GM19351 (cell line): ENCODE measurements at regions not wholly inside any gene's neighbourhood (a gene's known extent, or its start where the extent isn't known, plus 50 kb on each side); places are given as distances from the start of the nearest gene placed in this dataset.

Experiments used
- ATAC-seq: cut with Tn5 transposase; IDR thresholded peaks from one replicate; pipeline ENCODE4 v1.9.1; 2021; ENCODE audit warnings: mild to moderate bottlenecking, moderate library complexity; ENCODE audit not compliant: unreplicated experiment

GRCh38 chr12:87687362-87687761, 341.8 kb downstream of the C12orf50 start:
- ATAC-seq = no peak

DNA sequence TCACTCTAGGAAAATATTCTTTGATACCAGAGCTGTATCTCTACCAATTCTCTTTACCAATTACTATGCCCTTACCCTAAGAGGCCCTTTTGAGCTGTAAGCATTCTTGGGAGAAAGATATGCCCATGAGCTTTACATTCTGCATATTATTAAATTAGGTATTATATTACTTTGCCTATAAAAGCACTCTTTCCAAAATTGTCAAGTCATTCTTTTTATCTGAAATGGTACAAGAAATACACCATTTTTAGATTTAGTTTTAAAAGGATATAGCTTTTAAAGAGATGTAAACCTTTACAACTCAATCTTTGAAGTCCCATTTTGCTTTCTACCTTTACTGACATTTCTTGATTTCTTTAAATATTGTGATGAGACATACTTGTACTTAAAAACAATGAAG, 343.5 kb downstream of the C12orf50 start:
- no peak for ATAC-seq

GRCh38 chr12:87679251-87679650, 349.9 kb downstream of the C12orf50 start:
- no peak for ATAC-seq

- ATAC-seq = no peak
Observed at GRCh38 chr12:87678453-87678852, 350.7 kb downstream of the C12orf50 start.

GRCh38 chr12:87676731-87677130, 352.5 kb downstream of the C12orf50 start:
- ATAC-seq = no peak

- peak; percentile 32 for ATAC-seq
Observed at GRCh38 chr12:87671757-87672156, 357.4 kb downstream of the C12orf50 start.

DNA sequence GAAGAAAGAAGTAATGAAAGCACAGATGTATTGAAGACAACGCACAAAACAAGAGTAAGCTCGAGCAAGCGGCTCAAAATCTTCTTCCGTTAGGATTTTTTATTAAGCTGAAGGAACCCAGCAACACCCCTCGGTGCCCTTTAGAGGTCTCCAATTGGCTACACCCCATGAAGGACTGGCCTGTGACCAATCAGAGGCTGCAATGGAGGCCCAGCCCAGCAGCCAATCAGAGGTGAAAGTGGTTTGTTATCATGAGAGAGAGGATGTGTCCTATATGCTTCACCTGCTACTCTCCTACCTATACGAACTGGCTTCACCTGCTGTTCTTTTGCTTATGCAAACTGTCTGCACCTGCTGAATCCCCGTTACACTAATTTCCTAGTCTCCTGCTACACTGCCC, 358.8 kb downstream of the C12orf50 start:
- ATAC-seq = no peak

- ATAC-seq = no peak
Observed at GRCh38 chr12:87667378-87667777, 361.8 kb downstream of the C12orf50 start.

- ATAC-seq = peak; percentile 94
Observed at GRCh38 chr12:87661786-87662377, 367.3 kb downstream of the C12orf50 start.

GRCh38 chr12:87660987-87661774, 368.0 kb downstream of the C12orf50 start:
- no peak for ATAC-seq

- ATAC-seq = no peak
Observed at GRCh38 chr12:87660291-87660690, 368.9 kb downstream of the C12orf50 start.

- no peak for ATAC-seq
Observed at GRCh38 chr12:87656311-87656710, 372.9 kb downstream of the C12orf50 start.

DNA sequence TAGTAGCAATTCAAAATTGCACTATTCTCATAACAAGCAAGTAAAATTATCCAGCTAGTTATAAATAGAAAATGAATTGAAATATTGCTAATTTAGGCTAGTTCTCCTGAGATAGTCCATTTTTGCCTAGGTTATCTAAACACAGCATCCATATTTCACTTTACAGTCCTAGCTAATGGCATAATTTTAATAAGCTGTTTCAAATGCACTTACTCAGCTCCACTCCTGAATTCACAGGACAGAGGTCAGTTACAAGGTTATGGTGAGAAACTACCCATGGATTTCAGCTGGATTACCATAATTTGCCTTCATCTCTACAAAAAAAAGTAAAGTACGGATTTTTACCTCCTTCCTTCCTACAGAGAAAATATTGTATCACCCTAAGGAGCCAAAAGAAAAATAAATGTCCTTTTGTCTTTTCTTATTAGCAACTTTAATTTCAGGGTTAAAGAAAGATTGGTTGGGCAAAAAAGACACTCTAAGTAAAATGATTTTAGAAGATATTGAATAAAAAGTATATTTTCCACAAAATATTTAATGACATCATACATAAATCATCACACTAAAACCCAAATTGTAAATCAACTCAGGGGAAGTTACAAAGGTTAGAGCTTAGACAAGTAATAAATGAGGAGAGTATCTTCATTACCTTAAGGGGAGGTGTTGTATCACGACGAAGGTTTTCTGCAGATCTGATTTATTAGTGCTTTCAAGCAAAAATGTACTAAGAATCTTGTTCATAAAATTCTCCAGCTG, 377.4 kb downstream of the C12orf50 start:
- ATAC-seq = no peak

DNA sequence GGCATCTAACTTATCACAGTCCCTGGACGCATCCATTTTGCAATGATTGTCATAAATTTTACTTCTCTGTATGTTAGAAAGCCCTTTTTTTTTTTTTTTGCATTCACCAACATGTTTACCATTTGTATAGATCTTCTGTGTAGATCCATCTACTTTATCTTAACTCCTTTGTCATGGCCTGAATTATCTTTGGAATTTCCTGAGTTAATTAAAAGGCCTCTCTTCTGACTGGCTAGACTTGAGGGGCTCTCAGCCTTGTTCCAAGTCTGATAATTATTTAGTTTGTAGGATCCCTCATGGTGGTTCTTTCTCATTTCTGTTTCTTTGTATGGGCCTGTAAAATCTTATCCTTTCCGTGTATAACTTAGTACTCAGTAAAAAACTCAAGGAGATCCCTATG, 387.0 kb downstream of the C12orf50 start:
- ATAC-seq = no peak

GRCh38 chr12:87618199-87618598, 411.0 kb downstream of the C12orf50 start:
- no peak for ATAC-seq

- ATAC-seq = no peak
Observed at GRCh38 chr12:87612996-87613395, 416.2 kb downstream of the C12orf50 start.

DNA sequence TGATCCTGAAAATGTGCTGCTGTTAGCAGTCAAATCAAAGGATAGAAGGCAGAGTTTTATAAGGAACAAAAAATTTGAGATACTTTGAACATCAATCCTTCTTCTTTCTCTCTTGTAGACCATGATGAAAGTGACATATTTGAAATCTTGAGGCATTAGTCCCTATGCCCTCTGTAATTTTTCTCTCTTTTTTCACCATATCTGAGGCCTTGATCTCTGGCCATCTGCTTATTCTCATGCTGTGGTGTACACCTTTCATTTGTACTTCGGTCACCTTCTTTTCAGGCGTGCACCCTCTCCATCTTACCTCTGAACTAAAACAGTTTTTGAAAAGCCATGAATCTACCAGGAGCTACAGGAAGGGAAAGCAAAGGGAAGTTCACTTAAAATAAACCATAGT, 420.9 kb downstream of the C12orf50 start:
- no peak for ATAC-seq

DNA sequence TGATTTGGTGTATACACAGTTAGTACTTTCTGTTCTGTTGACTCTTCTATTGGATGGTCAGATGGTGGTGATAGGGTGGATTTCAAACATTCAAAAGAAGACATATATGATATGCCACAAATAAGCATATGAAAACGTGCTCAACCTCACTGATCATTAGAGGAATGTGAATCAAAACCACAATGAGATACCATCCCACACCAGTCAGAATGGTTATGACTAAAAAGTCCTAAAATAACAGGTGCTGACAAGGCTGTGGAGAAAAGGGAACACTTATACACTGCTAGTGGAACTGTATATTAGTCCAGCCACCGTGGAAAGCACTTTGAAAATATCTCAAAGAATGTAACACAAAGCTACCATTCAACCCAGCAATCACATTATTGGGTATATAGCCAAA, 425.5 kb downstream of the C12orf50 start:
- ATAC-seq = no peak

DNA sequence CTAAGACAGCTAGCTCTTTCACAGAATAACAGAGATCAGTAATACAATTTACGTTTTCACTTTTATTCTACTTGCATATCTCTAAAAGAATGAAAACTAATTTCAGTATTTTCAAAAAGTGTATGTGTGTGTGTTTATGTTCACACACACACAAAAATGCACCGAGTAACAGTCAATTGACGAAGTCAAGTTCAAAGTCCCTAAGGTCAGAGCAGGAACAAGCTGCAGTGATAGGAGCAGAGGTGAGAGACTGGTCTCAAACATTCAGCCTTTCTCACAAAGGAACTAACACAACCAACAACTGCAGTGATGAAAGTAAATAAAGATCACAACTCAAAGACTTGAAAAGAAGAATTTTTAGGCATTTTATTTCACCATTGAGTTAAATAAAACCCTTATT, 429.7 kb downstream of the C12orf50 start:
- ATAC-seq = no peak

GRCh38 chr12:87597114-87597513, 432.1 kb downstream of the C12orf50 start:
- no peak for ATAC-seq

GRCh38 chr12:87596636-87597035, 432.6 kb downstream of the C12orf50 start:
- no peak for ATAC-seq

DNA sequence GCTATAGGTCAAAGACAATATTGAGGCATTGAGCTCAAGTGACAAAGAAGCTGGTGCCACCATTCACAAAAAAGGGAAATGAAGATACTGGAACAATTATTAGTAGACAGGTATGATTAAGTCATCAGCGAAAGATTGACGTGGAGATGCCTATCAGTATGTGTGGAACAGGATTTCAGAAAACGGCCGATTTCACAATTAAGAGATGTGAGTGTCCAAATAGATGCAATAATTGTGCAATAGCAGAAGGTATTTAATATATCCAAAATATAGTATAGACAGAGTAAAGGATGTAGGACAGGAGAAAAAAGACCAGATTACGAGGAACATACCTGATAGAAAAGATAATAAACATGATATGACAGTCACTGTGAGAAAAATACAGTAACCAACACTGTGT, 433.1 kb downstream of the C12orf50 start:
- no peak for ATAC-seq
